HCT116 (cell line): ENCODE measurements at regions not wholly inside any gene's neighbourhood (a gene's known extent, or its start where the extent isn't known, plus 50 kb on each side); places are given as distances from the start of the nearest gene placed in this dataset.
"Not testable (repeated sequence)": the region's sequence is repeated elsewhere in the genome, so short reads cannot be mapped to it uniquely, and the experiment has no call there.

Experiments used
- ATAC-seq: fragments of 200-7000 bp; cut with Tn5 transposase; 2 replicates; pipeline ENCODE4 v1.9.1; 2020; ENCODE audit warnings: mild to moderate bottlenecking, moderate library complexity
- BruUV-seq: library from RNA; stranded (reverse); fragments of 400-500 nt; replicated peaks from 2 replicates; lab custom pipeline; 2021; lab: Mats Ljungman, UMichigan
- CTCF ChIA-PET: fragments of 300-600 bp; sonication (Branson Sonifier 250); formaldehyde crosslinking; loops from one replicate; lab custom pipeline; 2021; ENCODE audit warnings: antibody characterized with exemption; lab: Charles Lee
- POLR2A ChIA-PET: fragments of 300-600, 350-600 bp; sonication (Branson Sonifier 250); formaldehyde crosslinking; loops from one replicate; lab custom pipeline; 2021; ENCODE audit warnings: antibody characterized with exemption; lab: Charles Lee
- RAD21 ChIA-PET, 2 experiments: fragments of 300-600 bp; sonication (Branson Sonifier 250); formaldehyde crosslinking; loops; one replicate each; lab custom pipeline; 2023; ENCODE audit warnings: low total read pairs in 2 of 2; ENCODE audit not compliant: uncharacterized antibody in 2 of 2, unreplicated experiment in 2 of 2, low non-redundant PET in 1 of 2; lab: Charles Lee
- DNase-seq: peaks from one replicate; pipeline ENCODE4 v3.0.0-alpha.2; 2010; ENCODE audit warnings: low read depth, low spot score
- H2AFZ ChIP-seq: fragments of 200-600 bp; shearing (Covaris generic), sonication (generic); 2 replicates; pipeline ENCODE4 v1.6.1; 2017; ENCODE audit warnings: low read depth, mixed run types, mixed read lengths, antibody characterized with exemption, low read length; ENCODE audit not compliant: poor library complexity, severe bottlenecking
- H3K27ac ChIP-seq: 2 replicates; pipeline ENCODE4 v1.5.1; 2012; ENCODE audit warnings: low read depth, low read length
- H3K27me3 ChIP-seq: fragments of 200-600 bp; sonication (generic); 2 replicates; pipeline ENCODE4 v1.6.1; 2016; ENCODE audit warnings: mixed run types, low read length, mixed read lengths; ENCODE audit not compliant: insufficient read depth
- H3K36me3 ChIP-seq, 2 experiments: fragments of 200-500 bp in 1 of 2; fragments of 200-600 bp in 1 of 2; sonication (Bioruptor generic) in 1 of 2; sonication (generic) in 1 of 2; 2 replicates each; pipeline versions ENCODE4 v1.5.1 to v1.6.1; 2014 to 2016; ENCODE audit warnings: low read length in 2 of 2, inconsistent platforms in 1 of 2, mixed read lengths in 1 of 2, mixed run types in 1 of 2; ENCODE audit not compliant: insufficient read depth in 2 of 2, control insufficient read depth in 1 of 2
- H3K4me1 ChIP-seq, 2 experiments: fragments of 200-600 bp in 1 of 2; sonication (generic) in 1 of 2; 2 replicates each; pipeline versions ENCODE4 v1.5.1 to v1.6.1; 2012 to 2017; ENCODE audit warnings: low read length in 2 of 2, inconsistent platforms in 1 of 2, mild to moderate bottlenecking in 1 of 2, mixed read lengths in 1 of 2, mixed run types in 1 of 2, moderate library complexity in 1 of 2; ENCODE audit not compliant: insufficient read depth in 2 of 2, control insufficient read depth in 1 of 2
- H3K4me2 ChIP-seq: fragments of 200-600 bp; sonication (generic); 2 replicates; pipeline ENCODE4 v1.6.1; 2017; ENCODE audit warnings: mixed run types, low read length, mixed read lengths
- H3K4me3 ChIP-seq, 2 experiments: fragments of 200-600 bp in 1 of 2; sonication (generic) in 1 of 2; replicated peaks in 1 of 2; 2 replicates each; pipeline ENCODE4 v1.5.1; 2011 to 2016; ENCODE audit warnings: low read length in 2 of 2, control low read depth in 1 of 2, low read depth in 1 of 2, mild to moderate bottlenecking in 1 of 2, mixed read lengths in 1 of 2, mixed run types in 1 of 2
- H3K79me2 ChIP-seq: fragments of 200-600 bp; sonication (generic); 2 replicates; pipeline ENCODE4 v1.6.1; 2017; ENCODE audit warnings: mild to moderate bottlenecking, mixed run types, low read length, moderate library complexity, mixed read lengths; ENCODE audit not compliant: insufficient read depth
- H3K9ac ChIP-seq: fragments of 200-600 bp; sonication (generic); 2 replicates; pipeline ENCODE4 v1.6.1; 2016; ENCODE audit warnings: low read length, mixed read lengths
- H3K9me2 ChIP-seq: fragments of 200-600 bp; sonication (generic), shearing (Covaris generic); 2 replicates; pipeline ENCODE4 v1.6.1; 2017; ENCODE audit warnings: mixed run types, mild to moderate bottlenecking, moderate library complexity; ENCODE audit not compliant: insufficient read depth
- H3K9me3 ChIP-seq, 2 experiments: fragments of 200-500 bp in 1 of 2; fragments of 200-600 bp in 1 of 2; sonication (Bioruptor generic) in 1 of 2; sonication (generic) in 1 of 2; 2 replicates each; pipeline ENCODE4 v1.6.1; 2014 to 2017; ENCODE audit warnings: low read length in 2 of 2, mixed read lengths in 2 of 2, inconsistent platforms in 1 of 2, low read depth in 1 of 2, mild to moderate bottlenecking in 1 of 2, mixed run types in 1 of 2, moderate library complexity in 1 of 2; ENCODE audit not compliant: control insufficient read depth in 1 of 2, insufficient read depth in 1 of 2
- H4K20me1 ChIP-seq: fragments of 200-600 bp; sonication (generic), shearing (Covaris generic); 2 replicates; pipeline ENCODE4 v1.6.1; 2017; ENCODE audit warnings: mixed run types, mild to moderate bottlenecking, moderate library complexity; ENCODE audit not compliant: insufficient read depth
- CBX3 ChIP-seq: IDR thresholded peaks from 2 replicates; pipeline ENCODE4 v1.6.1; 2012; ENCODE audit warnings: low read depth
- EZH2 ChIP-seq: fragments of 200-600 bp; sonication (generic); IDR thresholded peaks from 2 replicates; pipeline ENCODE4 v1.6.1; 2017; ENCODE audit warnings: antibody characterized with exemption, mixed run types
- FOSL1 ChIP-seq: IDR thresholded peaks from 2 replicates; pipeline ENCODE4 v1.6.1; 2012; ENCODE audit warnings: low read depth
- POLR2A ChIP-seq: IDR thresholded peaks from 2 replicates; pipeline ENCODE4 v1.7.0; 2011; ENCODE audit warnings: borderline replicate concordance; ENCODE audit not compliant: insufficient read depth, insufficient read length; ENCODE audit errors: extremely low read depth
- POLR2AphosphoS5 ChIP-seq: IDR thresholded peaks from 2 replicates; pipeline ENCODE4 v1.6.1; 2011; ENCODE audit warnings: mild to moderate bottlenecking, low read depth, low read length, moderate library complexity
- SIN3A ChIP-seq: IDR thresholded peaks from 2 replicates; pipeline ENCODE4 v1.6.1; 2012; ENCODE audit warnings: low read depth
- SRF ChIP-seq: IDR thresholded peaks from 2 replicates; pipeline ENCODE4 v1.6.1; 2012; ENCODE audit warnings: low read depth
- YY1 ChIP-seq: IDR thresholded peaks from 2 replicates; pipeline ENCODE4 v1.6.1; 2011; ENCODE audit warnings: low read length, low read depth, moderate library complexity, mild to moderate bottlenecking; ENCODE audit not compliant: insufficient replicate concordance; ENCODE audit errors: extremely low read depth
- ZNF274 ChIP-seq: fragments of 200-500 bp; sonication (Bioruptor generic); IDR thresholded peaks from 2 replicates; pipeline ENCODE4 v1.6.1; 2014; ENCODE audit warnings: mild to moderate bottlenecking, low read depth, low read length, inconsistent platforms
- intact Hi-C: fragments of 100-400 bp; cut with micrococcal nuclease; formaldehyde crosslinking; loops from 2 replicates; pipeline ENCODE4 v1.10.0; 2022
- TF ChIP-seq, protein P1 (sequence below): IDR thresholded peaks from 2 replicates; pipeline ENCODE4 v1.6.1; 2012; ENCODE audit warnings: low read depth
- TF ChIP-seq, protein P2 (sequence below): IDR thresholded peaks from 2 replicates; pipeline ENCODE4 v1.6.1; 2012
- TF ChIP-seq, protein P3 (sequence below): IDR thresholded peaks from 2 replicates; pipeline ENCODE4 v1.6.1; 2011; ENCODE audit warnings: mild to moderate bottlenecking, low read length, moderate library complexity; ENCODE audit not compliant: insufficient replicate concordance; ENCODE audit errors: extremely low read depth

DNA sequence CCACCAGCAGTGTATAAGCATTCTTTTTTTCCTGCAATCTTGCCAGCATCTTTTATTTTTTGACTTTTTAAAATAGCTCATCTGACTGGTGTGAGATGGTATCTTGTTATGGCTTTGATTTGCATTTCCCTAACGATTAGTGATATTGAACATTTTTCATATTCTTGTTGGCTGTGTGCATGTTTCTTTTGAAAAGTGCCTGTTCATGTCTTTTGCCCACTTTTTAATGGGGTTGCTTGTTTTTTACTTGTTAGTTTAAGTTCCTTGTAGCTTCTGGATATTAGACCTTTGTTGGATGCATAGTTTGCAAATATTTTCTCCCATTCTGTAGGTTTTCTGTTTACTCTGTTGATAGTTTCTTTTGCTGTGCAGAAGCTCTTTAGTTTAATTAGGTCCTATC is 116.6 kb downstream of the URB2 start:
- H3K36me3 ChIP-seq, H3K27ac ChIP-seq, ATAC-seq, H3K4me2 ChIP-seq, intact Hi-C loops, H3K9me3 ChIP-seq, POLR2A ChIA-PET, H3K9me2 ChIP-seq, H3K27me3 ChIP-seq, CTCF ChIA-PET, RAD21 ChIA-PET, DNase-seq, H4K20me1 ChIP-seq, BruUV-seq, H3K4me3 ChIP-seq, H3K4me1 ChIP-seq, H2AFZ ChIP-seq, H3K9ac ChIP-seq, H3K79me2 ChIP-seq: not testable (repeated sequence)

DNA sequence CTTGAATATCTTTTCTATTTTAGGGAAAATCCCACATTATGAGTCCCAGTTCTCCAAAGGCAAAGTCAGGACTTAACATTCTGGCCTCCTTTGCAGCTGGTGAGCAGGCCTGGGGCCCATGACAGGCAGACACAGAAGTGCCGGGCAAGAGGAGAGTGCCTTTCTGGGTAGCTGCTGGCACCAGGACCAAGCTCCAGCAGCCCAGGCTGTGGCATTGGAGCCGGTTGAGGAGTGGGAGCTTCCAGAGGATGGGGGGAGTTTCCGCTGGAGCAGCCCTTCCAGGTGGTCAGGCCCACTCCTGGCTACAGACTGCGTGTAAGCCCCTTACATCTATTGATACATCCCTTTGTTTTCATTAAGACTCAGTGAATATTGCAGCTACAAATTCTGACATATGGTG is 123.9 kb downstream of the URB2 start:
- Histone ChIP-seq H3K4me1 (no peaks in the 10 kb centered on the region), H3K27me3 (no peaks in the 10 kb centered on the region), H3K36me3 (no peaks in the 10 kb centered on the region), H3K9me3 (no peaks in the 10 kb centered on the region)
- intact Hi-C loops, result no loop called here
- RAD21 ChIA-PET, result no interaction called here
- TF ChIP-seq POLR2A (no peak), ZNF274 (no peak), EZH2 (no peak), CBX3 (no peak), SIN3A (no peak), FOSL1 (no peak), YY1 (no peak), POLR2AphosphoS5 (no peak), SRF (no peak)
- TF ChIP-seq, protein P1, sequence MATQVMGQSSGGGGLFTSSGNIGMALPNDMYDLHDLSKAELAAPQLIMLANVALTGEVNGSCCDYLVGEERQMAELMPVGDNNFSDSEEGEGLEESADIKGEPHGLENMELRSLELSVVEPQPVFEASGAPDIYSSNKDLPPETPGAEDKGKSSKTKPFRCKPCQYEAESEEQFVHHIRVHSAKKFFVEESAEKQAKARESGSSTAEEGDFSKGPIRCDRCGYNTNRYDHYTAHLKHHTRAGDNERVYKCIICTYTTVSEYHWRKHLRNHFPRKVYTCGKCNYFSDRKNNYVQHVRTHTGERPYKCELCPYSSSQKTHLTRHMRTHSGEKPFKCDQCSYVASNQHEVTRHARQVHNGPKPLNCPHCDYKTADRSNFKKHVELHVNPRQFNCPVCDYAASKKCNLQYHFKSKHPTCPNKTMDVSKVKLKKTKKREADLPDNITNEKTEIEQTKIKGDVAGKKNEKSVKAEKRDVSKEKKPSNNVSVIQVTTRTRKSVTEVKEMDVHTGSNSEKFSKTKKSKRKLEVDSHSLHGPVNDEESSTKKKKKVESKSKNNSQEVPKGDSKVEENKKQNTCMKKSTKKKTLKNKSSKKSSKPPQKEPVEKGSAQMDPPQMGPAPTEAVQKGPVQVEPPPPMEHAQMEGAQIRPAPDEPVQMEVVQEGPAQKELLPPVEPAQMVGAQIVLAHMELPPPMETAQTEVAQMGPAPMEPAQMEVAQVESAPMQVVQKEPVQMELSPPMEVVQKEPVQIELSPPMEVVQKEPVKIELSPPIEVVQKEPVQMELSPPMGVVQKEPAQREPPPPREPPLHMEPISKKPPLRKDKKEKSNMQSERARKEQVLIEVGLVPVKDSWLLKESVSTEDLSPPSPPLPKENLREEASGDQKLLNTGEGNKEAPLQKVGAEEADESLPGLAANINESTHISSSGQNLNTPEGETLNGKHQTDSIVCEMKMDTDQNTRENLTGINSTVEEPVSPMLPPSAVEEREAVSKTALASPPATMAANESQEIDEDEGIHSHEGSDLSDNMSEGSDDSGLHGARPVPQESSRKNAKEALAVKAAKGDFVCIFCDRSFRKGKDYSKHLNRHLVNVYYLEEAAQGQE, result no peak
- TF ChIP-seq, protein P2, sequence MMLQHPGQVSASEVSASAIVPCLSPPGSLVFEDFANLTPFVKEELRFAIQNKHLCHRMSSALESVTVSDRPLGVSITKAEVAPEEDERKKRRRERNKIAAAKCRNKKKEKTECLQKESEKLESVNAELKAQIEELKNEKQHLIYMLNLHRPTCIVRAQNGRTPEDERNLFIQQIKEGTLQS, result no peak
- TF ChIP-seq, protein P3, sequence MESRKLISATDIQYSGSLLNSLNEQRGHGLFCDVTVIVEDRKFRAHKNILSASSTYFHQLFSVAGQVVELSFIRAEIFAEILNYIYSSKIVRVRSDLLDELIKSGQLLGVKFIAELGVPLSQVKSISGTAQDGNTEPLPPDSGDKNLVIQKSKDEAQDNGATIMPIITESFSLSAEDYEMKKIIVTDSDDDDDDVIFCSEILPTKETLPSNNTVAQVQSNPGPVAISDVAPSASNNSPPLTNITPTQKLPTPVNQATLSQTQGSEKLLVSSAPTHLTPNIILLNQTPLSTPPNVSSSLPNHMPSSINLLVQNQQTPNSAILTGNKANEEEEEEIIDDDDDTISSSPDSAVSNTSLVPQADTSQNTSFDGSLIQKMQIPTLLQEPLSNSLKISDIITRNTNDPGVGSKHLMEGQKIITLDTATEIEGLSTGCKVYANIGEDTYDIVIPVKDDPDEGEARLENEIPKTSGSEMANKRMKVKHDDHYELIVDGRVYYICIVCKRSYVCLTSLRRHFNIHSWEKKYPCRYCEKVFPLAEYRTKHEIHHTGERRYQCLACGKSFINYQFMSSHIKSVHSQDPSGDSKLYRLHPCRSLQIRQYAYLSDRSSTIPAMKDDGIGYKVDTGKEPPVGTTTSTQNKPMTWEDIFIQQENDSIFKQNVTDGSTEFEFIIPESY, result no peak
- TF ChIP-seq, all 23 proteins: peak for 0
- H4K20me1 ChIP-seq, result no peaks in the 10 kb centered on the region
- no peak for ATAC-seq
- H3K4me3 ChIP-seq, result no peak overlapping the region
- no peak for DNase-seq
- H3K9ac ChIP-seq, result no peak overlapping the region
- H3K9me2 ChIP-seq, result no peaks in the 10 kb centered on the region; the same call in 1 of the 2 replicates
- no peaks in the 10 kb centered on the region for H3K79me2 ChIP-seq
- ChIA-PET POLR2A (no interaction called here), CTCF (no interaction called here)
- H2AFZ ChIP-seq, result no peak overlapping the region
- H3K27ac ChIP-seq, result no peak overlapping the region
- no peak overlapping the region for H3K4me2 ChIP-seq
- no TSS peak for BruUV-seq
